Dedifferentiated amniotic fluid mesenchymal stem cell (primary cell): ENCODE measurements at regions not wholly inside any gene's neighbourhood (a gene's known extent, or its start where the extent isn't known, plus 50 kb on each side); places are given as distances from the start of the nearest gene placed in this dataset.
"Not testable (repeated sequence)": the region's sequence is repeated elsewhere in the genome, so short reads cannot be mapped to it uniquely, and the experiment has no call there.

Source experiments
- DNase-seq: peaks from one replicate; pipeline ENCODE4 v3.0.0-alpha.2; 2016; ENCODE audit errors: extremely low spot score

- DNase-seq = no peak
These were observed 402.6 kb downstream of the BCKDHB start for GRCh38 chr6:80508885-80509630.

GRCh38 chr6:80504882-80505281 is 398.4 kb downstream of the BCKDHB start:
- no peak for DNase-seq

- DNase-seq = no peak
These were observed 397.2 kb downstream of the BCKDHB start for GRCh38 chr6:80503660-80504059.

GRCh38 chr6:80502871-80503270 is 396.4 kb downstream of the BCKDHB start:
- no peak for DNase-seq

- DNase-seq = no peak
These were observed 395.2 kb downstream of the BCKDHB start for GRCh38 chr6:80501636-80502035.

- DNase-seq = not testable (repeated sequence)
These were observed 391.4 kb downstream of the BCKDHB start for GRCh38 chr6:80497696-80498486.

- DNase-seq = no peak
These were observed 383.6 kb downstream of the BCKDHB start for GRCh38 chr6:80489911-80490635.

- no peak for DNase-seq
These were observed 381.7 kb downstream of the BCKDHB start for GRCh38 chr6:80488190-80488589.

GRCh38 chr6:80485494-80485893 is 379.0 kb downstream of the BCKDHB start:
- DNase-seq = not testable (repeated sequence)

- no peak for DNase-seq
These were observed 375.6 kb downstream of the BCKDHB start for GRCh38 chr6:80482056-80482455.

GRCh38 chr6:80480421-80481157 is 374.1 kb downstream of the BCKDHB start:
- DNase-seq = no peak

GRCh38 chr6:80478030-80478429 is 371.6 kb downstream of the BCKDHB start:
- no peak for DNase-seq

GRCh38 chr6:80477591-80477990 is 371.1 kb downstream of the BCKDHB start:
- no peak for DNase-seq

- no peak for DNase-seq
These were observed 365.8 kb downstream of the BCKDHB start for GRCh38 chr6:80472271-80472670.

GRCh38 chr6:80469977-80470376 is 363.5 kb downstream of the BCKDHB start:
- DNase-seq = no peak

- DNase-seq = no peak
These were observed 361.9 kb downstream of the BCKDHB start for GRCh38 chr6:80468398-80468797.

GRCh38 chr6:80467408-80467807 is 360.9 kb downstream of the BCKDHB start:
- no peak for DNase-seq

GRCh38 chr6:80466981-80467380 is 360.5 kb downstream of the BCKDHB start:
- DNase-seq = no peak

GRCh38 chr6:80465513-80465912 is 359.0 kb downstream of the BCKDHB start:
- no peak for DNase-seq

GRCh38 chr6:80464901-80465300 is 358.4 kb downstream of the BCKDHB start:
- no peak for DNase-seq

GRCh38 chr6:80463197-80463596 is 356.7 kb downstream of the BCKDHB start:
- DNase-seq = no peak
